ENCODE measurements at regions not wholly inside any gene's neighbourhood (a gene's known extent, or its start where the extent isn't known, plus 50 kb on each side); places are given as distances from the start of the nearest gene placed in this dataset.

DNA sequence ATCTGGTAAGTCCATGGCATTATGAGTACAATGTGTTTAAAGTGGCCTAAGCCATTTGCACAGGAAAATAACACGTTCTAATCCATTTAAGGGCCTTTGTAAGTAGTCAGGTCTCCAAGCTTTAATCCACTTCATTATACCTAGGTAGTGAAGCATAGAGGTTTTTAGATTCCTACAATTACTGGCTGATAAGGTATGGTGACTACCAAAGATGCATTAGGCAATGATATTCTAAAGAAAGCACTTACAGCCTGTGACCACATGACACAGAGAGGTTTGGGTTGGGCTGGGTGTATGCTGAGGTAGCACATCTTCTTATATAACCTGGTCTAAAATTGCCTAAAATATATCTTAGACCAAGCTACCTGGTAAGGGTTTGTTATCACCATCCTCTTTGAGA is 504.4 kb downstream of the TFAP2B start:
- peak; percentile 17 for DNase-seq (ENCODE audit: low spot score)
- H3K9ac ChIP-seq: no peak overlapping the region
- no peaks in the 10 kb centered on the region for H4K20me1 ChIP-seq (ENCODE audit: low read depth)
- H3K9me3 ChIP-seq (ENCODE audit: low read depth): peaks cover 10% of the 10 kb centered on the region
- peaks cover 6% of the 10 kb centered on the region for H3K36me3 Mint-ChIP-seq
- H3K79me2 ChIP-seq (ENCODE audit: low read depth): no peaks in the 10 kb centered on the region
- peaks cover 2% of the 10 kb centered on the region for H3K27me3 Mint-ChIP-seq (ENCODE audit: insufficient read depth, low read depth)
- TF ChIP-seq EZH2phosphoT487 (IDR thresholded peaks at IDR 0.05): peak; percentile 79
- no peak for TF ChIP-seq EZH2 (IDR thresholded peaks at IDR 0.05)
- H3K9me3 Mint-ChIP-seq: peaks cover 20% of the 10 kb centered on the region
- H3F3A ChIP-seq (ENCODE audit: low read depth): no peaks in the 10 kb centered on the region
- H2AFZ ChIP-seq (replicated peaks): no peak overlapping the region
- H3K4me3 Mint-ChIP-seq: no peak overlapping the region
- no peak overlapping the region for H3K4me2 ChIP-seq
- H3K27me3 ChIP-seq: no peaks in the 10 kb centered on the region
- no peak overlapping the region for H3K27ac Mint-ChIP-seq
- H3K4me1 ChIP-seq: peaks cover 9% of the 10 kb centered on the region
- no peak overlapping the region for H3K27ac ChIP-seq
- H3K4me1 Mint-ChIP-seq: peaks cover 5% of the 10 kb centered on the region
- H3K4me3 ChIP-seq: no peak overlapping the region
- no peaks in the 10 kb centered on the region for H3K36me3 ChIP-seq

DNA sequence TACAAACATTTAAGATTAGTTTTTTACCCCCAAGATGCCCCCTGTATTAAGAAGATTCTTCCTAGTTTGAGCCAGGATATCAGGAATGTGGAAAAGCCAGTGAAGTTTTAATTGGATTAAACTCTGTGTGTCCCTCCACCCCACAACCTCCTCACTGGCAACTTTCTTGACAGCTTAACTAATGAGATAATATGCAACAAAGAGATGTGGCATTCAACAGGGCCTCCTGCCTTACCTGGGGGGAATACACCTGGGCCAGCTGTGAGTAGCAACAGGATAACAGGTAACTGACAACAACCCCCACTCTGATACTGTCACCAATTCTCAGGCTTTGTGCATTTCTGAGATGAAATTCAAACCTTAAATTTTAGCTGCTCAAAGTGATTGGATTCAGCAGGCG is 512.3 kb downstream of the TFAP2B start:
- Mint-ChIP-seq H3K4me3 (no peak overlapping the region), H3K4me1 (peaks cover 16% of the 10 kb centered on the region)

DNA sequence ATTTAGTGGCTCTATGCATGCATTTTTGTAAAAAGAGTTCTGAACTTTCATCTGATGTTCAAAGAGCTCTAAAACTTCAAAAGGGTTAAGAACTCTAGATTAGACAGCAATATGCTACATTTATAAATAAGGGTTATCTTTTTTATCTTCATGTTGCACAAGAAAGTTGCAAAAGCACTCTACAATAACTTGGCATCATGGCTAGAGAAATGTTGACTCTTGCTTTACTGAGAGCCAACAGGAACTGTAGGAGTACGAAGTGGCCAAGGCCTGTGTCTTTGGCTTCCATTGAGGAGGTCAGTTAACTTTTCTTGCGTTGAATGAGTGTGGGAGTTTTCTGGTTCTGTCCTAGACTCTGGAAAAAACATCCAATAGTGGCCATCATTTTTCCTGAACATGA is 516.9 kb downstream of the TFAP2B start:
- H3K27ac Mint-ChIP-seq: no peak overlapping the region
- H3K4me3 Mint-ChIP-seq: no peak overlapping the region
- no peaks in the 10 kb centered on the region for H3K27me3 Mint-ChIP-seq (ENCODE audit: insufficient read depth, low read depth)
- H3K36me3 Mint-ChIP-seq: no peaks in the 10 kb centered on the region
- peaks cover 29% of the 10 kb centered on the region for H3K4me1 ChIP-seq
- no peaks in the 10 kb centered on the region for H3K79me2 ChIP-seq (ENCODE audit: low read depth)
- no peak for DNase-seq (ENCODE audit: low spot score)
- no peak overlapping the region for H2AFZ ChIP-seq (replicated peaks)
- no peaks in the 10 kb centered on the region for H3K9me3 ChIP-seq (ENCODE audit: low read depth)
- H3K9ac ChIP-seq: no peak overlapping the region
- no peak for TF ChIP-seq EZH2 (IDR thresholded peaks at IDR 0.05)
- TF ChIP-seq, protein P1, sequence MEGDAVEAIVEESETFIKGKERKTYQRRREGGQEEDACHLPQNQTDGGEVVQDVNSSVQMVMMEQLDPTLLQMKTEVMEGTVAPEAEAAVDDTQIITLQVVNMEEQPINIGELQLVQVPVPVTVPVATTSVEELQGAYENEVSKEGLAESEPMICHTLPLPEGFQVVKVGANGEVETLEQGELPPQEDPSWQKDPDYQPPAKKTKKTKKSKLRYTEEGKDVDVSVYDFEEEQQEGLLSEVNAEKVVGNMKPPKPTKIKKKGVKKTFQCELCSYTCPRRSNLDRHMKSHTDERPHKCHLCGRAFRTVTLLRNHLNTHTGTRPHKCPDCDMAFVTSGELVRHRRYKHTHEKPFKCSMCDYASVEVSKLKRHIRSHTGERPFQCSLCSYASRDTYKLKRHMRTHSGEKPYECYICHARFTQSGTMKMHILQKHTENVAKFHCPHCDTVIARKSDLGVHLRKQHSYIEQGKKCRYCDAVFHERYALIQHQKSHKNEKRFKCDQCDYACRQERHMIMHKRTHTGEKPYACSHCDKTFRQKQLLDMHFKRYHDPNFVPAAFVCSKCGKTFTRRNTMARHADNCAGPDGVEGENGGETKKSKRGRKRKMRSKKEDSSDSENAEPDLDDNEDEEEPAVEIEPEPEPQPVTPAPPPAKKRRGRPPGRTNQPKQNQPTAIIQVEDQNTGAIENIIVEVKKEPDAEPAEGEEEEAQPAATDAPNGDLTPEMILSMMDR (IDR thresholded peaks at IDR 0.05): no peak
- TF ChIP-seq EZH2phosphoT487 (IDR thresholded peaks at IDR 0.05): no peak
- H3K36me3 ChIP-seq: no peaks in the 10 kb centered on the region
- no peak overlapping the region for H3K4me3 ChIP-seq
- no peak overlapping the region for H3K4me2 ChIP-seq
- peaks cover 10% of the 10 kb centered on the region for H3K4me1 Mint-ChIP-seq
- H3F3A ChIP-seq (ENCODE audit: low read depth): peaks cover 4% of the 10 kb centered on the region
- H3K9me3 Mint-ChIP-seq: peaks cover 9% of the 10 kb centered on the region
- H3K27me3 ChIP-seq: no peaks in the 10 kb centered on the region
- no peaks in the 10 kb centered on the region for H4K20me1 ChIP-seq (ENCODE audit: low read depth)
- H3K27ac ChIP-seq: no peak overlapping the region

More for the DNA sequence above, 512.3 kb downstream of the TFAP2B start:
- no peaks in the 10 kb centered on the region for H3K27me3 Mint-ChIP-seq (ENCODE audit: insufficient read depth, low read depth)
- Histone ChIP-seq H3K27me3 (no peaks in the 10 kb centered on the region), H2AFZ (replicated peaks) (no peak overlapping the region), H3K4me1 (peaks cover 16% of the 10 kb centered on the region), H3K4me3 (no peak overlapping the region), H3K4me2 (peak overlapping the region; percentile 11), H3F3A (ENCODE audit: low read depth) (no peaks in the 10 kb centered on the region), H3K79me2 (ENCODE audit: low read depth) (no peaks in the 10 kb centered on the region), H3K27ac (no peak overlapping the region), H3K9ac (no peak overlapping the region), H3K36me3 (no peaks in the 10 kb centered on the region), H4K20me1 (ENCODE audit: low read depth) (no peaks in the 10 kb centered on the region), H3K9me3 (ENCODE audit: low read depth) (no peaks in the 10 kb centered on the region)
- H3K36me3 Mint-ChIP-seq: no peaks in the 10 kb centered on the region
- no peak overlapping the region for H3K27ac Mint-ChIP-seq
- TF ChIP-seq EZH2 (IDR thresholded peaks at IDR 0.05): no peak
- TF ChIP-seq EZH2phosphoT487 (IDR thresholded peaks at IDR 0.05): no peak
- TF ChIP-seq, protein P1 (IDR thresholded peaks at IDR 0.05): no peak
- H3K9me3 Mint-ChIP-seq: peaks cover 9% of the 10 kb centered on the region
- peak; percentile 22 for DNase-seq (ENCODE audit: low spot score)

DNA sequence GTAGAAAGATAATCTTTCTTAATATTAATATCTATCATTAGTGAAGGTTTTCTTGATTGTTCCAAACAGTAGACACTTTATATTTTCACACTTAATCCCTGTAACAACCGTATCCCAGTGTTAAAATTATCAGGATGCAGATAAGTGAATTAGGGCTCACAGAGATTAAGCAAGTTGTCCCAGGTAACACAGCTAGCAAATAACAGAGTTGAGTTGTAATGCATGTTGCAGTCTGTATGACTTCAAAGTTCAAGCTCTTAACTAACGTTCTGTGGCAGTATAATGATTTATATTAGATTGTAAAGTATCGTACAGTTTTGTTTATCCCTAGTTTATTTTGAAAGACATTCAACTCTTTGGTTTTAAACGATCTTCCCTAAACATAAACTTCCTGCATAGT is 517.5 kb downstream of the TFAP2B start:
- no peaks in the 10 kb centered on the region for H3K79me2 ChIP-seq (ENCODE audit: low read depth)
- Mint-ChIP-seq H3K27ac (no peak overlapping the region), H3K4me1 (peaks cover 5% of the 10 kb centered on the region), H3K9me3 (peaks cover 9% of the 10 kb centered on the region), H3K36me3 (no peaks in the 10 kb centered on the region), H3K4me3 (no peak overlapping the region), H3K27me3 (ENCODE audit: insufficient read depth, low read depth) (no peaks in the 10 kb centered on the region)
- no peaks in the 10 kb centered on the region for H3K9me3 ChIP-seq (ENCODE audit: low read depth)
- DNase-seq (ENCODE audit: low spot score): no peak
- peaks cover 4% of the 10 kb centered on the region for H3F3A ChIP-seq (ENCODE audit: low read depth)
- no peak overlapping the region for H3K27ac ChIP-seq
- no peak for TF ChIP-seq EZH2 (IDR thresholded peaks at IDR 0.05)
- H3K4me1 ChIP-seq: peaks cover 24% of the 10 kb centered on the region
- H3K4me3 ChIP-seq: no peak overlapping the region
- H3K4me2 ChIP-seq: no peak overlapping the region
- no peaks in the 10 kb centered on the region for H3K36me3 ChIP-seq
- H4K20me1 ChIP-seq (ENCODE audit: low read depth): no peaks in the 10 kb centered on the region
- H3K27me3 ChIP-seq: no peaks in the 10 kb centered on the region
- H2AFZ ChIP-seq (replicated peaks): no peak overlapping the region
- H3K9ac ChIP-seq: no peak overlapping the region
